Activated CD8-positive, alpha-beta T cell treated with anti-CD3 and anti-CD28 coated beads, Interleukin-2, amount 10 ng/mL, durations not matched to agents 7 days and 5 days (primary cell): ENCODE measurements at regions not wholly inside any gene's neighbourhood (a gene's known extent, or its start where the extent isn't known, plus 50 kb on each side); places are given as distances from the start of the nearest gene placed in this dataset.

ENCODE experiments used
- ATAC-seq: fragments of 150-1000 bp; cut with Tn5 transposase; one replicate; pipeline ENCODE4 v1.10.0; 2021; ENCODE audit warnings: moderate library complexity
- CTCF ChIA-PET: fragments of 350-600 bp; sonication (Branson Sonifier 250); formaldehyde crosslinking; loops from one replicate; lab custom pipeline; 2021; ENCODE audit warnings: antibody characterized with exemption; lab: Charles Lee
- POLR2A ChIA-PET: fragments of 350-600 bp; sonication (Branson Sonifier 250); formaldehyde crosslinking; loops from one replicate; lab custom pipeline; 2021; ENCODE audit warnings: antibody characterized with exemption; lab: Charles Lee
- DNase-seq: peaks from one replicate; pipeline ENCODE4 v3.0.0-alpha.2; 2020
- H3K27ac Mint-ChIP-seq: one replicate; pipeline ENCODE4 v1.8.0; 2021; ENCODE audit warnings: mild to moderate bottlenecking, mixed read lengths
- H3K27me3 Mint-ChIP-seq: one replicate; pipeline ENCODE4 v1.8.0; 2021; ENCODE audit warnings: low read depth, mixed read lengths
- H3K36me3 Mint-ChIP-seq: one replicate; pipeline ENCODE4 v1.8.0; 2021; ENCODE audit warnings: low read depth, mixed read lengths
- H3K4me1 Mint-ChIP-seq: one replicate; pipeline ENCODE4 v1.8.0; 2021; ENCODE audit warnings: low read depth, mixed read lengths
- H3K4me3 Mint-ChIP-seq: one replicate; pipeline ENCODE4 v1.8.0; 2021; ENCODE audit warnings: mild to moderate bottlenecking, mixed read lengths
- H3K9me3 Mint-ChIP-seq: one replicate; pipeline ENCODE4 v1.8.0; 2022; ENCODE audit warnings: mixed read lengths; ENCODE audit not compliant: insufficient read depth

GRCh38 chr12:29970501-29970900 is 186.8 kb upstream of the TMTC1 start:
- Mint-ChIP-seq H3K27me3 (no peaks in the 10 kb centered on the region), H3K4me1 (no peaks in the 10 kb centered on the region), H3K27ac (no peak overlapping the region), H3K9me3 (no peaks in the 10 kb centered on the region), H3K4me3 (no peak overlapping the region), H3K36me3 (no peaks in the 10 kb centered on the region)
- ATAC-seq (no peak), DNase-seq (no peak)
- CTCF ChIA-PET, result no interaction called here
- POLR2A ChIA-PET, result interaction anchor here (0.7 kb wide), 1 partner anchor 14 kb away, joined by 4 read pairs; no protein-coding TSS in a partner anchor

GRCh38 chr12:29962276-29963035 is 178.7 kb upstream of the TMTC1 start:
- DNase-seq (no peak), ATAC-seq (no peak)
- Mint-ChIP-seq H3K36me3 (no peaks in the 10 kb centered on the region), H3K4me1 (no peaks in the 10 kb centered on the region), H3K27ac (no peak overlapping the region), H3K9me3 (no peaks in the 10 kb centered on the region), H3K27me3 (no peaks in the 10 kb centered on the region), H3K4me3 (no peak overlapping the region)
- POLR2A ChIA-PET, result no interaction called here
- CTCF ChIA-PET, result no interaction called here

GRCh38 chr12:29961231-29961630 is 177.5 kb upstream of the TMTC1 start:
- H3K27ac Mint-ChIP-seq, result no peak overlapping the region
- ATAC-seq, result no peak

GRCh38 chr12:29960122-29960521 is 176.4 kb upstream of the TMTC1 start:
- Mint-ChIP-seq H3K27ac (no peak overlapping the region), H3K36me3 (no peaks in the 10 kb centered on the region), H3K4me3 (no peak overlapping the region), H3K27me3 (no peaks in the 10 kb centered on the region), H3K9me3 (no peaks in the 10 kb centered on the region), H3K4me1 (no peaks in the 10 kb centered on the region)
- CTCF ChIA-PET, result no interaction called here
- no peak for ATAC-seq
- POLR2A ChIA-PET, result no interaction called here
- no peak for DNase-seq

More at GRCh38 chr12:29961231-29961630, 177.5 kb upstream of the TMTC1 start:
- no peaks in the 10 kb centered on the region for H3K36me3 Mint-ChIP-seq
- H3K4me3 Mint-ChIP-seq, result no peak overlapping the region
- no peaks in the 10 kb centered on the region for H3K4me1 Mint-ChIP-seq
- ChIA-PET POLR2A (no interaction called here), CTCF (no interaction called here)
- no peak for DNase-seq
- H3K9me3 Mint-ChIP-seq, result no peaks in the 10 kb centered on the region
- no peaks in the 10 kb centered on the region for H3K27me3 Mint-ChIP-seq

- ATAC-seq, result no peak
- no peaks in the 10 kb centered on the region for H3K9me3 Mint-ChIP-seq
- no peaks in the 10 kb centered on the region for H3K27me3 Mint-ChIP-seq
- no peaks in the 10 kb centered on the region for H3K36me3 Mint-ChIP-seq
- no peak for DNase-seq
- POLR2A ChIA-PET, result no interaction called here
- CTCF ChIA-PET, result no interaction called here
- H3K27ac Mint-ChIP-seq, result no peak overlapping the region
- H3K4me1 Mint-ChIP-seq, result no peaks in the 10 kb centered on the region
- no peak overlapping the region for H3K4me3 Mint-ChIP-seq
These were observed 174.1 kb upstream of the TMTC1 start for GRCh38 chr12:29957835-29958234.

- Mint-ChIP-seq H3K27me3 (no peaks in the 10 kb centered on the region), H3K4me1 (no peaks in the 10 kb centered on the region), H3K9me3 (no peaks in the 10 kb centered on the region), H3K27ac (no peak overlapping the region), H3K4me3 (no peak overlapping the region), H3K36me3 (no peaks in the 10 kb centered on the region)
- DNase-seq (no peak), ATAC-seq (no peak)
- ChIA-PET POLR2A (no interaction called here), CTCF (no interaction called here)
These were observed 162.2 kb upstream of the TMTC1 start for GRCh38 chr12:29945904-29946303.

GRCh38 chr12:29944269-29945000 is 160.7 kb upstream of the TMTC1 start:
- H3K36me3 Mint-ChIP-seq, result no peaks in the 10 kb centered on the region
- no peak overlapping the region for H3K27ac Mint-ChIP-seq
- H3K9me3 Mint-ChIP-seq, result no peaks in the 10 kb centered on the region
- DNase-seq (no peak), ATAC-seq (no peak)
- POLR2A ChIA-PET, result no interaction called here
- H3K27me3 Mint-ChIP-seq, result no peaks in the 10 kb centered on the region
- no peak overlapping the region for H3K4me3 Mint-ChIP-seq
- CTCF ChIA-PET, result no interaction called here
- H3K4me1 Mint-ChIP-seq, result no peaks in the 10 kb centered on the region

- H3K27me3 Mint-ChIP-seq, result no peaks in the 10 kb centered on the region
- H3K4me1 Mint-ChIP-seq, result no peaks in the 10 kb centered on the region
- ATAC-seq (no peak), DNase-seq (no peak)
- ChIA-PET POLR2A (no interaction called here), CTCF (no interaction called here)
- H3K36me3 Mint-ChIP-seq, result no peaks in the 10 kb centered on the region
- no peak overlapping the region for H3K27ac Mint-ChIP-seq
- H3K9me3 Mint-ChIP-seq, result no peaks in the 10 kb centered on the region
- no peak overlapping the region for H3K4me3 Mint-ChIP-seq
These were observed 159.9 kb upstream of the TMTC1 start for GRCh38 chr12:29943683-29944082.

GRCh38 chr12:29940811-29941210 is 157.1 kb upstream of the TMTC1 start:
- ATAC-seq (no peak), DNase-seq (no peak)
- H3K4me3 Mint-ChIP-seq, result no peak overlapping the region
- H3K27ac Mint-ChIP-seq, result no peak overlapping the region
- ChIA-PET CTCF (no interaction called here), POLR2A (no interaction called here)
- H3K9me3 Mint-ChIP-seq, result no peaks in the 10 kb centered on the region
- no peaks in the 10 kb centered on the region for H3K36me3 Mint-ChIP-seq
- H3K4me1 Mint-ChIP-seq, result no peaks in the 10 kb centered on the region
- H3K27me3 Mint-ChIP-seq, result no peaks in the 10 kb centered on the region

- H3K27me3 Mint-ChIP-seq, result no peaks in the 10 kb centered on the region
- H3K27ac Mint-ChIP-seq, result no peak overlapping the region
- H3K4me1 Mint-ChIP-seq, result no peaks in the 10 kb centered on the region
- ATAC-seq, result no peak
- H3K9me3 Mint-ChIP-seq, result no peaks in the 10 kb centered on the region
- ChIA-PET POLR2A (no interaction called here), CTCF (no interaction called here)
- no peaks in the 10 kb centered on the region for H3K36me3 Mint-ChIP-seq
- DNase-seq, result no peak
- no peak overlapping the region for H3K4me3 Mint-ChIP-seq
These were observed 146.8 kb upstream of the TMTC1 start for GRCh38 chr12:29930503-29930902.

- DNase-seq (no peak), ATAC-seq (no peak)
- no peak overlapping the region for H3K27ac Mint-ChIP-seq
- no peaks in the 10 kb centered on the region for H3K9me3 Mint-ChIP-seq
- ChIA-PET CTCF (no interaction called here), POLR2A (no interaction called here)
- no peaks in the 10 kb centered on the region for H3K36me3 Mint-ChIP-seq
- no peaks in the 10 kb centered on the region for H3K4me1 Mint-ChIP-seq
- no peak overlapping the region for H3K4me3 Mint-ChIP-seq
- H3K27me3 Mint-ChIP-seq, result no peaks in the 10 kb centered on the region
These were observed 145.6 kb upstream of the TMTC1 start for GRCh38 chr12:29929295-29929694.

GRCh38 chr12:29921307-29921706 is 137.6 kb upstream of the TMTC1 start:
- CTCF ChIA-PET, result no interaction called here
- Mint-ChIP-seq H3K27ac (no peak overlapping the region), H3K27me3 (no peaks in the 10 kb centered on the region), H3K4me1 (no peaks in the 10 kb centered on the region), H3K36me3 (no peaks in the 10 kb centered on the region), H3K4me3 (no peak overlapping the region), H3K9me3 (no peaks in the 10 kb centered on the region)
- DNase-seq (no peak), ATAC-seq (no peak)
- POLR2A ChIA-PET, result interaction anchor here (0.5 kb wide), 1 partner anchor 409 kb away, joined by 3 read pairs; no protein-coding TSS in a partner anchor
